GM21381 (cell line): ENCODE measurements at regions not wholly inside any gene's neighbourhood (a gene's known extent, or its start where the extent isn't known, plus 50 kb on each side); places are given as distances from the start of the nearest gene placed in this dataset.

ENCODE experiments used
- ATAC-seq: cut with Tn5 transposase; IDR thresholded peaks from one replicate; pipeline ENCODE4 v1.9.1; 2021; ENCODE audit warnings: mild to moderate bottlenecking, moderate library complexity; ENCODE audit not compliant: unreplicated experiment

GRCh38 chr10:89879121-89879520, 177.7 kb downstream of the KIF20B start:
- ATAC-seq = no peak

GRCh38 chr10:89887406-89887805, 186.0 kb downstream of the KIF20B start:
- peak; percentile 57 for ATAC-seq

GRCh38 chr10:89887830-89888229, 186.4 kb downstream of the KIF20B start:
- peak; percentile 69 for ATAC-seq

- peak; percentile 55 for ATAC-seq
These were observed 187.1 kb downstream of the KIF20B start for GRCh38 chr10:89888321-89889070.

- ATAC-seq = no peak
These were observed 188.2 kb downstream of the KIF20B start for GRCh38 chr10:89889606-89890005.

GRCh38 chr10:89891006-89891535, 189.7 kb downstream of the KIF20B start:
- no peak for ATAC-seq

GRCh38 chr10:89894051-89894450, 192.7 kb downstream of the KIF20B start:
- ATAC-seq = no peak

- ATAC-seq = no peak
These were observed 199.2 kb downstream of the KIF20B start for GRCh38 chr10:89900554-89900953.

GRCh38 chr10:89901895-89902294, 200.5 kb downstream of the KIF20B start:
- no peak for ATAC-seq

- no peak for ATAC-seq
These were observed 203.4 kb downstream of the KIF20B start for GRCh38 chr10:89904755-89905154.

- ATAC-seq = no peak
These were observed 208.4 kb downstream of the KIF20B start for GRCh38 chr10:89909752-89910151.

- ATAC-seq = no peak
These were observed 213.6 kb downstream of the KIF20B start for GRCh38 chr10:89915021-89915420.

- no peak for ATAC-seq
These were observed 214.6 kb downstream of the KIF20B start for GRCh38 chr10:89915968-89916367.

- ATAC-seq = no peak
These were observed 215.3 kb downstream of the KIF20B start for GRCh38 chr10:89916468-89917215.

GRCh38 chr10:89921403-89921802, 220.0 kb downstream of the KIF20B start:
- no peak for ATAC-seq

GRCh38 chr10:89923661-89924060, 222.3 kb downstream of the KIF20B start:
- no peak for ATAC-seq

- no peak for ATAC-seq
These were observed 222.9 kb downstream of the KIF20B start for GRCh38 chr10:89924261-89924660.

GRCh38 chr10:89926736-89927135, 225.3 kb downstream of the KIF20B start:
- ATAC-seq = no peak

GRCh38 chr10:89929282-89930026, 228.1 kb downstream of the KIF20B start:
- ATAC-seq = no peak

- ATAC-seq = no peak
These were observed 236.1 kb downstream of the KIF20B start for GRCh38 chr10:89937494-89937893.

GRCh38 chr10:89940076-89940475, 238.7 kb downstream of the KIF20B start:
- ATAC-seq = no peak
